ENCODE measurements at regions not wholly inside any gene's neighbourhood (a gene's known extent, or its start where the extent isn't known, plus 50 kb on each side); places are given as distances from the start of the nearest gene placed in this dataset.

GRCh38 chr1:91621907-91622306, 121.3 kb downstream of the CDC7 start:
- no peaks in the 10 kb centered on the region for H3K9me3 Mint-ChIP-seq
- no peaks in the 10 kb centered on the region for H3K36me3 ChIP-seq (ENCODE audit: insufficient read depth)
- H3K27ac ChIP-seq (ENCODE audit: low read depth), result no peak overlapping the region
- TF ChIP-seq REST (IDR thresholded peaks at IDR 0.05; ENCODE audit: unreplicated experiment), result no peak
- TF ChIP-seq ZNF114 (CRISPR knock-in tag; IDR thresholded peaks at IDR 0.05), result no peak
- no peak for TF ChIP-seq ZNF331 (CRISPR knock-in tag; IDR thresholded peaks at IDR 0.05; ENCODE audit: low read depth)
- TF ChIP-seq, protein P1, sequence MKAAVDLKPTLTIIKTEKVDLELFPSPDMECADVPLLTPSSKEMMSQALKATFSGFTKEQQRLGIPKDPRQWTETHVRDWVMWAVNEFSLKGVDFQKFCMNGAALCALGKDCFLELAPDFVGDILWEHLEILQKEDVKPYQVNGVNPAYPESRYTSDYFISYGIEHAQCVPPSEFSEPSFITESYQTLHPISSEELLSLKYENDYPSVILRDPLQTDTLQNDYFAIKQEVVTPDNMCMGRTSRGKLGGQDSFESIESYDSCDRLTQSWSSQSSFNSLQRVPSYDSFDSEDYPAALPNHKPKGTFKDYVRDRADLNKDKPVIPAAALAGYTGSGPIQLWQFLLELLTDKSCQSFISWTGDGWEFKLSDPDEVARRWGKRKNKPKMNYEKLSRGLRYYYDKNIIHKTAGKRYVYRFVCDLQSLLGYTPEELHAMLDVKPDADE (IDR thresholded peaks at IDR 0.05), result no peak
- no peak for TF ChIP-seq NANOG (IDR thresholded peaks at IDR 0.05; ENCODE audit: borderline replicate concordance)
- TF ChIP-seq, protein P2, sequence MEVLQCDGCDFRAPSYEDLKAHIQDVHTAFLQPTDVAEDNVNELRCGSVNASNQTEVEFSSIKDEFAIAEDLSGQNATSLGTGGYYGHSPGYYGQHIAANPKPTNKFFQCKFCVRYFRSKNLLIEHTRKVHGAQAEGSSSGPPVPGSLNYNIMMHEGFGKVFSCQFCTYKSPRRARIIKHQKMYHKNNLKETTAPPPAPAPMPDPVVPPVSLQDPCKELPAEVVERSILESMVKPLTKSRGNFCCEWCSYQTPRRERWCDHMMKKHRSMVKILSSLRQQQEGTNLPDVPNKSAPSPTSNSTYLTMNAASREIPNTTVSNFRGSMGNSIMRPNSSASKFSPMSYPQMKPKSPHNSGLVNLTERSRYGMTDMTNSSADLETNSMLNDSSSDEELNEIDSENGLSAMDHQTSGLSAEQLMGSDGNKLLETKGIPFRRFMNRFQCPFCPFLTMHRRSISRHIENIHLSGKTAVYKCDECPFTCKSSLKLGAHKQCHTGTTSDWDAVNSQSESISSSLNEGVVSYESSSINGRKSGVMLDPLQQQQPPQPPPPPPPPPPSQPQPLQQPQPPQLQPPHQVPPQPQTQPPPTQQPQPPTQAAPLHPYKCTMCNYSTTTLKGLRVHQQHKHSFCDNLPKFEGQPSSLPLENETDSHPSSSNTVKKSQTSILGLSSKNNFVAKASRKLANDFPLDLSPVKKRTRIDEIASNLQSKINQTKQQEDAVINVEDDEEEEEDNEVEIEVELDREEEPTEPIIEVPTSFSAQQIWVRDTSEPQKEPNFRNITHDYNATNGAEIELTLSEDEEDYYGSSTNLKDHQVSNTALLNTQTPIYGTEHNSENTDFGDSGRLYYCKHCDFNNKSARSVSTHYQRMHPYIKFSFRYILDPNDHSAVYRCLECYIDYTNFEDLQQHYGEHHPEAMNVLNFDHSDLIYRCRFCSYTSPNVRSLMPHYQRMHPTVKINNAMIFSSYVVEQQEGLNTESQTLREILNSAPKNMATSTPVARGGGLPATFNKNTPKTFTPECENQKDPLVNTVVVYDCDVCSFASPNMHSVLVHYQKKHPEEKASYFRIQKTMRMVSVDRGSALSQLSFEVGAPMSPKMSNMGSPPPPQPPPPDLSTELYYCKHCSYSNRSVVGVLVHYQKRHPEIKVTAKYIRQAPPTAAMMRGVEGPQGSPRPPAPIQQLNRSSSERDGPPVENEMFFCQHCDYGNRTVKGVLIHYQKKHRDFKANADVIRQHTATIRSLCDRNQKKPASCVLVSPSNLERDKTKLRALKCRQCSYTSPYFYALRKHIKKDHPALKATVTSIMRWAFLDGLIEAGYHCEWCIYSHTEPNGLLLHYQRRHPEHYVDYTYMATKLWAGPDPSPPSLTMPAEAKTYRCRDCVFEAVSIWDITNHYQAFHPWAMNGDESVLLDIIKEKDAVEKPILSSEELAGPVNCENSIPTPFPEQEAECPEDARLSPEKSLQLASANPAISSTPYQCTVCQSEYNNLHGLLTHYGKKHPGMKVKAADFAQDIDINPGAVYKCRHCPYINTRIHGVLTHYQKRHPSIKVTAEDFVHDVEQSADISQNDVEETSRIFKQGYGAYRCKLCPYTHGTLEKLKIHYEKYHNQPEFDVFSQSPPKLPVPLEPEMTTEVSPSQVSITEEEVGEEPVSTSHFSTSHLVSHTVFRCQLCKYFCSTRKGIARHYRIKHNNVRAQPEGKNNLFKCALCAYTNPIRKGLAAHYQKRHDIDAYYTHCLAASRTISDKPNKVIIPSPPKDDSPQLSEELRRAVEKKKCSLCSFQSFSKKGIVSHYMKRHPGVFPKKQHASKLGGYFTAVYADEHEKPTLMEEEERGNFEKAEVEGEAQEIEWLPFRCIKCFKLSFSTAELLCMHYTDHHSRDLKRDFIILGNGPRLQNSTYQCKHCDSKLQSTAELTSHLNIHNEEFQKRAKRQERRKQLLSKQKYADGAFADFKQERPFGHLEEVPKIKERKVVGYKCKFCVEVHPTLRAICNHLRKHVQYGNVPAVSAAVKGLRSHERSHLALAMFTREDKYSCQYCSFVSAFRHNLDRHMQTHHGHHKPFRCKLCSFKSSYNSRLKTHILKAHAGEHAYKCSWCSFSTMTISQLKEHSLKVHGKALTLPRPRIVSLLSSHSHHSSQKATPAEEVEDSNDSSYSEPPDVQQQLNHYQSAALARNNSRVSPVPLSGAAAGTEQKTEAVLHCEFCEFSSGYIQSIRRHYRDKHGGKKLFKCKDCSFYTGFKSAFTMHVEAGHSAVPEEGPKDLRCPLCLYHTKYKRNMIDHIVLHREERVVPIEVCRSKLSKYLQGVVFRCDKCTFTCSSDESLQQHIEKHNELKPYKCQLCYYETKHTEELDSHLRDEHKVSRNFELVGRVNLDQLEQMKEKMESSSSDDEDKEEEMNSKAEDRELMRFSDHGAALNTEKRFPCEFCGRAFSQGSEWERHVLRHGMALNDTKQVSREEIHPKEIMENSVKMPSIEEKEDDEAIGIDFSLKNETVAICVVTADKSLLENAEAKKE (CRISPR knock-in tag; IDR thresholded peaks at IDR 0.05), result no peak
- no peak for TF ChIP-seq JUNB (IDR thresholded peaks at IDR 0.05; ENCODE audit: unreplicated experiment)
- TF ChIP-seq CTCF (conservative IDR thresholded peaks at IDR 0.05; ENCODE audit: low read depth in 2 of 2), result no peak
- TF ChIP-seq EZH2 (IDR thresholded peaks at IDR 0.05; ENCODE audit: low read depth, unreplicated experiment), result no peak
- no peak for TF ChIP-seq STAT1 (IDR thresholded peaks at IDR 0.05; ENCODE audit: unreplicated experiment)
- no peak for TF ChIP-seq CREB1 (CRISPR knock-in tag; IDR thresholded peaks at IDR 0.05; ENCODE audit: low read depth)
- no peak for TF ChIP-seq POLR2AphosphoS5 (IDR thresholded peaks at IDR 0.05; ENCODE audit: low read depth)
- no peak for TF ChIP-seq EZH2phosphoT487 (IDR thresholded peaks at IDR 0.05; ENCODE audit: unreplicated experiment)
- H4K20me1 ChIP-seq (replicated peaks; ENCODE audit: insufficient read depth), result no peaks in the 10 kb centered on the region
- H3K27me3 Mint-ChIP-seq (ENCODE audit: insufficient read depth, low read depth, poor library complexity), result no peaks in the 10 kb centered on the region
- H3K4me3 ChIP-seq, result no peak overlapping the region
- H2AFZ ChIP-seq, result no peak overlapping the region
- no peaks in the 10 kb centered on the region for H3K79me2 ChIP-seq (replicated peaks; ENCODE audit: insufficient read depth)
- no peak overlapping the region for H3K4me3 Mint-ChIP-seq
- no peaks in the 10 kb centered on the region for H3K27me3 ChIP-seq (ENCODE audit: insufficient read depth)
- ATAC-seq (no peak), DNase-seq (ENCODE audit: low spot score) (no peak)
- no peak overlapping the region for H3K4me2 ChIP-seq
- H3K9me2 ChIP-seq (ENCODE audit: insufficient read depth), result no peaks in the 10 kb centered on the region
- H3F3A ChIP-seq (replicated peaks; ENCODE audit: low read depth), result no peaks in the 10 kb centered on the region
- H3K36me3 Mint-ChIP-seq (ENCODE audit: low read depth), result no peaks in the 10 kb centered on the region
- no peak overlapping the region for H3K27ac Mint-ChIP-seq
- H3K4me1 Mint-ChIP-seq, result peaks cover 13% of the 10 kb centered on the region
- peaks cover 5% of the 10 kb centered on the region; the same call in 1 of the 2 replicates for H3K4me1 ChIP-seq (ENCODE audit: insufficient read depth)

All from GM23338 (cell line).